Activated naive CD4-positive, alpha-beta T cell treated with anti-CD3 and anti-CD28 coated beads, Interleukin-2, amount 10 ng/mL, durations not matched to agents 7 days and 5 days (primary cell): ENCODE measurements at regions not wholly inside any gene's neighbourhood (a gene's known extent, or its start where the extent isn't known, plus 50 kb on each side); places are given as distances from the start of the nearest gene placed in this dataset.
"Not testable (repeated sequence)": the region's sequence is repeated elsewhere in the genome, so short reads cannot be mapped to it uniquely, and the experiment has no call there.

Source experiments
- CTCF ChIA-PET: fragments of 350-600 bp; sonication (Branson Sonifier 250); formaldehyde crosslinking; loops from one replicate; lab custom pipeline; 2021; ENCODE audit warnings: antibody characterized with exemption; lab: Charles Lee
- DNase-seq: peaks from one replicate; pipeline ENCODE4 v3.0.0-alpha.2; 2020
- H3K27ac Mint-ChIP-seq: one replicate; pipeline ENCODE4 v1.8.0; 2021; ENCODE audit warnings: mild to moderate bottlenecking, moderate library complexity, mixed read lengths
- H3K27me3 Mint-ChIP-seq: one replicate; pipeline ENCODE4 v1.8.0; 2021; ENCODE audit warnings: mild to moderate bottlenecking, mixed read lengths
- H3K36me3 Mint-ChIP-seq: one replicate; pipeline ENCODE4 v1.8.0; 2021; ENCODE audit warnings: mixed read lengths
- H3K4me1 Mint-ChIP-seq: one replicate; pipeline ENCODE4 v1.8.0; 2021; ENCODE audit warnings: mixed read lengths
- H3K4me3 Mint-ChIP-seq: one replicate; pipeline ENCODE4 v1.8.0; 2021; ENCODE audit warnings: mild to moderate bottlenecking, moderate library complexity, mixed read lengths
- H3K9me3 Mint-ChIP-seq: one replicate; pipeline ENCODE4 v1.8.0; 2021; ENCODE audit warnings: mixed read lengths

- CTCF ChIA-PET, DNase-seq, H3K9me3 Mint-ChIP-seq, H3K4me3 Mint-ChIP-seq, H3K36me3 Mint-ChIP-seq, H3K27me3 Mint-ChIP-seq, H3K27ac Mint-ChIP-seq, H3K4me1 Mint-ChIP-seq: not testable (repeated sequence)
Observed at GRCh38 chr6:40656772-40657171, 69.6 kb upstream of the LRFN2 start.

GRCh38 chr6:40654828-40655227 is 67.7 kb upstream of the LRFN2 start:
- H3K27ac Mint-ChIP-seq: no peak overlapping the region
- DNase-seq: no peak
- no peaks in the 10 kb centered on the region for H3K36me3 Mint-ChIP-seq
- CTCF ChIA-PET: no interaction called here
- H3K4me1 Mint-ChIP-seq: no peaks in the 10 kb centered on the region
- no peak overlapping the region for H3K4me3 Mint-ChIP-seq
- H3K9me3 Mint-ChIP-seq: no peaks in the 10 kb centered on the region
- peaks cover 9% of the 10 kb centered on the region for H3K27me3 Mint-ChIP-seq

GRCh38 chr6:40645043-40645442 is 57.9 kb upstream of the LRFN2 start:
- CTCF ChIA-PET: no interaction called here
- Mint-ChIP-seq H3K4me1 (peaks cover 16% of the 10 kb centered on the region), H3K9me3 (peaks cover 1% of the 10 kb centered on the region), H3K36me3 (no peaks in the 10 kb centered on the region), H3K27ac (no peak overlapping the region), H3K27me3 (peaks cover 40% of the 10 kb centered on the region), H3K4me3 (no peak overlapping the region)
- no peak for DNase-seq

GRCh38 chr6:40642837-40643236 is 55.7 kb upstream of the LRFN2 start:
- Mint-ChIP-seq H3K27ac (no peak overlapping the region), H3K9me3 (peaks cover 1% of the 10 kb centered on the region), H3K36me3 (no peaks in the 10 kb centered on the region), H3K4me1 (peaks cover 23% of the 10 kb centered on the region), H3K4me3 (no peak overlapping the region), H3K27me3 (peaks cover 25% of the 10 kb centered on the region)
- no peak for DNase-seq
- CTCF ChIA-PET: no interaction called here

GRCh38 chr6:40642190-40642589 is 55.0 kb upstream of the LRFN2 start:
- H3K27ac Mint-ChIP-seq: no peak overlapping the region
- H3K4me1 Mint-ChIP-seq: peaks cover 23% of the 10 kb centered on the region
- H3K9me3 Mint-ChIP-seq: peaks cover 1% of the 10 kb centered on the region
- H3K36me3 Mint-ChIP-seq: no peaks in the 10 kb centered on the region
- DNase-seq: no peak
- H3K27me3 Mint-ChIP-seq: peaks cover 20% of the 10 kb centered on the region
- CTCF ChIA-PET: no interaction called here
- H3K4me3 Mint-ChIP-seq: no peak overlapping the region

GRCh38 chr6:40640599-40641227 is 53.5 kb upstream of the LRFN2 start:
- peaks cover 23% of the 10 kb centered on the region for H3K4me1 Mint-ChIP-seq
- peak overlapping the region; percentile 65 for H3K27ac Mint-ChIP-seq
- no peaks in the 10 kb centered on the region for H3K36me3 Mint-ChIP-seq
- H3K27me3 Mint-ChIP-seq: peaks cover 16% of the 10 kb centered on the region
- CTCF ChIA-PET: no interaction called here
- no peak overlapping the region for H3K4me3 Mint-ChIP-seq
- H3K9me3 Mint-ChIP-seq: peaks cover 1% of the 10 kb centered on the region
- DNase-seq: peak; percentile 65
